GM23248 (cell line): ENCODE measurements at regions not wholly inside any gene's neighbourhood (a gene's known extent, or its start where the extent isn't known, plus 50 kb on each side); places are given as distances from the start of the nearest gene placed in this dataset.

Experiments
- DNase-seq: peaks from one replicate; pipeline ENCODE4 v3.0.0-alpha.2; 2015
- H2AFZ ChIP-seq: fragments of 200-600 bp; sonication (generic); 2 replicates; pipeline ENCODE4 v1.6.1; 2016; ENCODE audit warnings: antibody characterized with exemption
- H3F3A ChIP-seq: fragments of 200-600 bp; sonication (generic); 2 replicates; pipeline ENCODE4 v1.6.1; 2016; ENCODE audit warnings: mild to moderate bottlenecking, antibody characterized with exemption, mixed run types; ENCODE audit not compliant: insufficient read depth
- H3K27ac ChIP-seq: fragments of 200-600 bp; sonication (generic); 2 replicates; pipeline ENCODE4 v1.5.1; 2016; ENCODE audit warnings: mild to moderate bottlenecking
- H3K27me3 ChIP-seq: fragments of 200-600 bp; sonication (generic); replicated peaks from 2 replicates; pipeline ENCODE4 v1.6.1; 2016; ENCODE audit warnings: mild to moderate bottlenecking; ENCODE audit not compliant: insufficient read depth
- H3K36me3 ChIP-seq: fragments of 200-600 bp; sonication (generic); 2 replicates; pipeline ENCODE4 v1.6.1; 2016; ENCODE audit warnings: low read depth, mild to moderate bottlenecking
- H3K4me1 ChIP-seq: fragments of 200-600 bp; sonication (generic); 2 replicates; pipeline ENCODE4 v1.6.1; 2016; ENCODE audit warnings: mild to moderate bottlenecking; ENCODE audit not compliant: insufficient read depth
- H3K4me2 ChIP-seq: fragments of 200-600 bp; sonication (generic); one replicate; pipeline ENCODE4 v1.6.1; 2016; ENCODE audit warnings: mild to moderate bottlenecking; ENCODE audit not compliant: unreplicated experiment
- H3K4me3 ChIP-seq: fragments of 200-600 bp; sonication (generic); 2 replicates; pipeline ENCODE4 v1.5.1; 2016; ENCODE audit warnings: mild to moderate bottlenecking
- H3K79me2 ChIP-seq: fragments of 200-600 bp; sonication (generic); 2 replicates; pipeline ENCODE4 v1.6.1; 2016; ENCODE audit warnings: mild to moderate bottlenecking; ENCODE audit not compliant: insufficient read depth
- H3K9ac ChIP-seq: fragments of 200-600 bp; sonication (generic); 2 replicates; pipeline ENCODE4 v1.6.1; 2016; ENCODE audit warnings: mild to moderate bottlenecking
- H3K9me2 ChIP-seq: fragments of 200-600 bp; sonication (generic); 2 replicates; pipeline ENCODE4 v1.6.1; 2016; ENCODE audit warnings: mixed run types, mild to moderate bottlenecking, moderate library complexity; ENCODE audit not compliant: insufficient read depth
- H3K9me3 ChIP-seq: fragments of 200-600 bp; sonication (generic); one replicate; pipeline ENCODE4 v1.6.1; 2017; ENCODE audit warnings: low read depth
- H4K20me1 ChIP-seq: fragments of 200-600 bp; sonication (generic); 2 replicates; pipeline ENCODE4 v1.6.0; 2016; ENCODE audit not compliant: insufficient read depth
- EZH2 ChIP-seq: fragments of 200-600 bp; sonication (generic); IDR thresholded peaks from 2 replicates; pipeline ENCODE4 v1.6.1; 2018; ENCODE audit warnings: antibody characterized with exemption, mild to moderate bottlenecking; ENCODE audit not compliant: insufficient read depth, poor library complexity, severe bottlenecking
- EZH2phosphoT487 ChIP-seq: fragments of 200-600 bp; sonication (generic); IDR thresholded peaks from 2 replicates; pipeline ENCODE4 v1.6.1; 2018; ENCODE audit warnings: antibody characterized with exemption, moderate library complexity, mild to moderate bottlenecking, low read depth; ENCODE audit not compliant: insufficient read depth
- WGBS, 2 experiments: methylation state at CpG; one replicate each; pipeline ENCODE4 v1.1.6; 2015 to 2017; ENCODE audit warnings: low lambda C conversion rate in 2 of 2, low coverage in 1 of 2; ENCODE audit errors: missing lambda C conversion rate in 2 of 2; 5-methylcytosine and 5-hydroxymethylcytosine counted together
- in situ Hi-C: fragments of 300-500 bp; cut with MboI; formaldehyde crosslinking; loops from 2 replicates; pipeline ENCODE4 v1.15.0; 2020

DNA sequence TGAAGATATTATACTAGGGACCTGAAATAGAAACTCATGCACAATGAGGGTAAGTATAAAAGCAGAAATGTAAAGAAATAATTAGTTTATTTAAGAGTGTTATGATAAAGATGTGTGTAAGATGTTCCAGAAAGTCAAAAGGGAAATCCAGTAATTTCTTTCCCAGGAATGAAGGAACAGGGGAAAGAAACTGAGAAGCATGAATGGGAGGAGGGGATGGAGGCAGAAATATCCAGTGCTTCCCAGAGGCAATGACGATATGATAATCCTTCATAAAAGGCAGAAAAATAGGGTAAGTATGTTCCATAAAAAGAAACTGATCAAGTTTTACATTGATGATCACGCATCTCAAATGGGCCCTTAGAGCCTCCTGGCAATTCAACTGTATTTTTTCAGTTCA is 120.7 kb upstream of the LPAR1 start:
- H4K20me1 ChIP-seq = no peaks in the 10 kb centered on the region
- H3K36me3 ChIP-seq = no peaks in the 10 kb centered on the region
- no peak for TF ChIP-seq EZH2
- no peak for TF ChIP-seq EZH2phosphoT487
- H3K9ac ChIP-seq = no peak overlapping the region
- H3K9me2 ChIP-seq = no peaks in the 10 kb centered on the region
- H2AFZ ChIP-seq = no peak overlapping the region
- no peaks in the 10 kb centered on the region for H3K79me2 ChIP-seq
- no peak for DNase-seq
- peaks cover 32% of the 10 kb centered on the region for H3K4me1 ChIP-seq
- in situ Hi-C loops = no loop called here
- 77 to 83% methylated on average over 2 of the region's 2 CpGs for WGBS, 2 experiments
- no peak overlapping the region for H3K4me2 ChIP-seq
- no peak overlapping the region for H3K27ac ChIP-seq
- peaks cover 15% of the 10 kb centered on the region for H3F3A ChIP-seq
- H3K4me3 ChIP-seq = no peak overlapping the region
- no peaks in the 10 kb centered on the region for H3K9me3 ChIP-seq
- H3K27me3 ChIP-seq = no peaks in the 10 kb centered on the region

DNA sequence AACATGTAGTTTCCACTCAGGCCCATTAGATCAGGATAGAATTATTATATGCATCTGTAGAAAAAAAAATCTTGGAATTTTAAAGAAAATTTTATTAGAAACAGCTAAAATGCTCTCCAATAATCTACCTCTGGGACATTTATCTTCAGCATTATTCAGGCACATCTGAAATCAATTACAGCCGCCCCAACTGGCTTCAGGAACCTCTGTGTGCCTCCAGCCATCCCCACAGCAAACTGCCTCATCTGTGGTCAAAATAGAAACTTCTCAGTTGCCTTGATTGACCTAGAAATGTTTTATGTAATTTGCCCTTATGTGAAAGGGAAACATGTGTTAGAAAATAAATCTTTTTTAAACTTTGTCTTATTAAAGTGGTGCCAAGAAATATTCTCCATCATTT is 120.1 kb upstream of the LPAR1 start:
- WGBS, 2 experiments = 9 to 25% methylated on average over 1 of the region's 1 CpG
- peak; percentile 74 for DNase-seq
- Histone ChIP-seq H3K79me2 (no peaks in the 10 kb centered on the region), H2AFZ (no peak overlapping the region), H3K27ac (peak overlapping the region; percentile 34; the same call in 1 of the 2 replicates), H3K9ac (no peak overlapping the region), H3K36me3 (no peaks in the 10 kb centered on the region), H3K9me2 (no peaks in the 10 kb centered on the region), H3K4me1 (peaks cover 26% of the 10 kb centered on the region), H3F3A (peaks cover 15% of the 10 kb centered on the region), H3K27me3 (no peaks in the 10 kb centered on the region), H3K4me3 (no peak overlapping the region), H4K20me1 (no peaks in the 10 kb centered on the region), H3K9me3 (no peaks in the 10 kb centered on the region), H3K4me2 (peak overlapping the region; percentile 10)
- no peak for TF ChIP-seq EZH2phosphoT487
- TF ChIP-seq EZH2 = no peak
- in situ Hi-C loops = no loop called here

DNA sequence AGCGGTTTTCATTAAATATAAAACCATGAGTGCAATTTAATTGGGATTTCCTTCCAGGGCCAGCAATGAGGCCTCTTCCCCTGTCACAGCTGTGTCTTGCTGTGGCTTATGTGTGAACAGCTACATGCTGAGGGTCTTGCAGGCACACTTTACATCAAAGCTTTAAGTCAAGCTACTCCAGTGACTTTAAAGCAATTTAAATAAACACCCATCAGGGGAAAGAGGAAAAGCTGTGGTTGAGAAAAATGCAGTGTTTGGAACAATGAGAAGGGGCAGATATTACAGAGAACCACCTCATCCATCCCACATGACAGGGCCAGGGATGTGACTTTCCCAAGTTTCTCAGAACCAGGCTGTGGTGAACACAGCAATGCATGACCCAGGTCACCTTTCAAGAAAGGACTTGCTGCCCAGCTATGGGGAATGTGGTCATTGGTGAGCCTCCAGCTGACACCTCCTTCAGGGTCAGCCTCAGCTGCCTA is 115.9 kb upstream of the LPAR1 start:
- Histone ChIP-seq H3F3A (peaks cover 5% of the 10 kb centered on the region), H3K9ac (no peak overlapping the region), H3K27me3 (no peaks in the 10 kb centered on the region), H2AFZ (no peak overlapping the region), H3K9me2 (no peaks in the 10 kb centered on the region), H3K9me3 (no peaks in the 10 kb centered on the region), H3K79me2 (no peaks in the 10 kb centered on the region), H3K4me2 (no peak overlapping the region), H4K20me1 (no peaks in the 10 kb centered on the region), H3K27ac (no peak overlapping the region), H3K36me3 (no peaks in the 10 kb centered on the region), H3K4me1 (peaks cover 21% of the 10 kb centered on the region), H3K4me3 (no peak overlapping the region)
- in situ Hi-C loops = no loop called here
- TF ChIP-seq EZH2phosphoT487 = no peak
- TF ChIP-seq EZH2 = no peak
- no peak for DNase-seq
- WGBS, 2 experiments = 79 to 93% methylated on average over 1 of the region's 1 CpG

DNA sequence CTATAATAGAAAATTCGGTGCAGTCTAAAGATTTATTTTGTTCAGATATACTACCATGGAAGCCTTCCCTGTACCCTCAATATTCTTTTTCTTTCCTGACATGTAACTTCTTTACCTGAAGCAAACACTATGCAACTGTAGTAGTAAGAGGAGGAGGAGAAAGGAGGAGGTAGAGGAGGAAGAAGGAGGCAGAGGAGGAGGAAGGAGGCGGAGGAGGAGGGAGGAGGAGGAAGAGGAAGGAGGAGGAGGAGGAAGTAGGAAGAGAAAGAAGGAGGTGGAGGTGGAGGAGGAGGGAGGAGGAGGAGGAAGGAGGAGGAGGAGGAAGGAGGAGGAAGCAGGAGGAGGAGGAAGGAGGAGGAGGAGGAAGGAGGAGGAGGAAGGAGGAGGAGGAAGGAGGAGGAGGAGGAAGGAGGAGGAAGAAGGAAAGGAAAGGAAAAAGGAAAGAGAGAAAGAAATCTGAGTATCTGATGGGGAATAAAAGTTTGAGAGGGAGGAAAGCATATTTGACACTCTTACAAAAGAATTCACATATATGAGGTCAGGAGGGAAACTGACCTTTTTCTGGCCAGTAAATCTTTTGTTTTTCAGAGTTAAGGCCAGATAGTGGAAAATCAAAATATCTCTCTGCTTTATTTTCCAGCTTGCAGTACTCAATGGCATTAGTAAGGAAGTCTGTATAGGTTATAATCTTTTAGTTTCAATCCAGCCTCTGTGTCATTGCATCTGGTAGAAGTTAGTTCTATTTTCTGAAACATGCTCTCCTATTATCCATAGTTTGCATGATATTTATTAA is 114.5 kb upstream of the LPAR1 start:
- Histone ChIP-seq H4K20me1 (no peaks in the 10 kb centered on the region), H3K27ac (no peak overlapping the region), H3K9ac (no peak overlapping the region), H3K4me2 (no peak overlapping the region), H3K4me3 (no peak overlapping the region), H3F3A (peaks cover 8% of the 10 kb centered on the region), H2AFZ (no peak overlapping the region), H3K79me2 (no peaks in the 10 kb centered on the region), H3K27me3 (no peaks in the 10 kb centered on the region), H3K4me1 (peaks cover 21% of the 10 kb centered on the region), H3K36me3 (no peaks in the 10 kb centered on the region), H3K9me3 (no peaks in the 10 kb centered on the region), H3K9me2 (no peaks in the 10 kb centered on the region)
- no peak for TF ChIP-seq EZH2phosphoT487
- no peak for TF ChIP-seq EZH2
- in situ Hi-C loops = no loop called here
- no peak for DNase-seq
- WGBS, 2 experiments = 68 to 75% methylated on average over 2 of the region's 2 CpGs
